ENCODE measurements at regions not wholly inside any gene's neighbourhood (a gene's known extent, or its start where the extent isn't known, plus 50 kb on each side); places are given as distances from the start of the nearest gene placed in this dataset.

DNA sequence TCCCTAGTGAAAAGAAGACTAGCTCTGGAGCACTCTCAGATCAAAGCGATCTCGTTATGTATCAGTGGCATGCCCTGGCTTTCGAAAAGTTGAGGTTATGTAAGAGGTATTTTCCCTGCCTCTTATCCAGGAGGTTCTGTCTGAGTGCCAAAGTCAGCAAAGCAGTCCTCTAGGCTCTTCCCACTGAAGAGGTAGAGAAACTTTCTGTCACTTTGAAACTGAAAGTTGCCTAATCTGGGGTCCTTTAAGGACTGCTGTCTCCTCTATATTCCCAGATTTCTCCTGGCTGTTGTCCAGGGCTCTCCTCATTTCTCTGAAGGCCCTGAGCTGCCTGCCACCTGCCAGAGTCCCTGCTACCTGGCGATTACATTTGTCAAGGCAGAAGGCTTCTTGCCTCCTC lies 96.3 kb downstream of the B3GNT2 start:
- no peak for TF ChIP-seq CTCF (IDR thresholded peaks at IDR 0.05 in 4 of 5, conservative IDR thresholded peaks at IDR 0.05 in 1 of 5)
- TF ChIP-seq POLR2A (IDR thresholded peaks at IDR 0.05): no peak

Data from gastrocnemius medialis (tissue), 4 donors.